ENCODE measurements at regions not wholly inside any gene's neighbourhood (a gene's known extent, or its start where the extent isn't known, plus 50 kb on each side); places are given as distances from the start of the nearest gene placed in this dataset.

GRCh38 chrX:1802912-1803311, 188.1 kb downstream of the ASMT start:
- TF ChIP-seq POLR2A (IDR thresholded peaks at IDR 0.05; ENCODE audit: low read depth, low read length) (no peak), POLR2AphosphoS5 (IDR thresholded peaks at IDR 0.05; ENCODE audit: low read depth, low read length) (no peak), POU2F2 (IDR thresholded peaks at IDR 0.05; ENCODE audit: low read depth, low read length) (no peak), TAF1 (IDR thresholded peaks at IDR 0.05; ENCODE audit: low read depth, low read length) (no peak)

Data from GM12891 (cell line).